PC-9 (cell line): ENCODE measurements at regions not wholly inside any gene's neighbourhood (a gene's known extent, or its start where the extent isn't known, plus 50 kb on each side); places are given as distances from the start of the nearest gene placed in this dataset.

Experiments used
- BruUV-seq: library from RNA; stranded (reverse); fragments of 400-500 nt; replicated peaks from 2 replicates; lab custom pipeline; 2021; lab: Mats Ljungman, UMichigan
- CTCF ChIA-PET: fragments of 300-600 bp; sonication (Branson Sonifier 250); formaldehyde crosslinking; loops from one replicate; lab custom pipeline; 2022; ENCODE audit warnings: antibody characterized with exemption; lab: Charles Lee
- POLR2A ChIA-PET: fragments of 300-600 bp; sonication (Branson Sonifier 250); formaldehyde crosslinking; loops from one replicate; lab custom pipeline; 2022; ENCODE audit warnings: antibody characterized with exemption; ENCODE audit not compliant: unreplicated experiment; lab: Charles Lee
- DNase-seq, 2 experiments: peaks; one replicate each; pipeline versions ENCODE4 v3.0.0 to v3.0.0-alpha.2; 2015 to 2022; ENCODE audit warnings: mixed read lengths in 1 of 2
- H2AFZ ChIP-seq: fragments of 200-600 bp; sonication (generic); 2 replicates; pipeline ENCODE4 v1.8.1; 2017; ENCODE audit warnings: antibody characterized with exemption
- H3F3A ChIP-seq: fragments of 200-600 bp; sonication (generic); 2 replicates; pipeline ENCODE4 v1.8.1; 2017; ENCODE audit warnings: antibody characterized with exemption, mild to moderate bottlenecking, low read depth; ENCODE audit not compliant: insufficient read depth
- H3K27ac ChIP-seq: fragments of 200-600 bp; sonication (generic); 2 replicates; pipeline ENCODE4 v1.6.1; 2016; ENCODE audit warnings: mixed run types
- H3K27me3 ChIP-seq: fragments of 200-600 bp; sonication (generic); 2 replicates; pipeline ENCODE4 v1.6.1; 2016; ENCODE audit warnings: low read depth, mixed run types; ENCODE audit not compliant: insufficient read depth
- H3K36me3 ChIP-seq: fragments of 200-600 bp; sonication (generic); 2 replicates; pipeline ENCODE4 v1.6.1; 2016; ENCODE audit warnings: low read depth, mixed run types
- H3K4me1 ChIP-seq: fragments of 200-600 bp; sonication (generic); replicated peaks from 2 replicates; pipeline ENCODE4 v1.6.1; 2016; ENCODE audit warnings: mixed run types; ENCODE audit not compliant: insufficient read depth
- H3K4me2 ChIP-seq: fragments of 200-600 bp; sonication (generic); 2 replicates; pipeline ENCODE4 v1.6.1; 2017; ENCODE audit warnings: mixed run types
- H3K4me3 ChIP-seq: fragments of 200-600 bp; sonication (generic); 2 replicates; pipeline ENCODE4 v1.6.1; 2016; ENCODE audit warnings: mixed run types
- H3K79me2 ChIP-seq: fragments of 200-600 bp; sonication (generic); 2 replicates; pipeline ENCODE4 v1.6.1; 2017; ENCODE audit warnings: low read depth, mixed run types
- H3K9me2 ChIP-seq: fragments of 200-600 bp; sonication (generic); 2 replicates; pipeline ENCODE4 v1.8.1; 2017; ENCODE audit warnings: mild to moderate bottlenecking; ENCODE audit not compliant: insufficient read depth
- H3K9me3 ChIP-seq: fragments of 200-600 bp; sonication (generic); 2 replicates; pipeline ENCODE4 v1.8.1; 2016; ENCODE audit warnings: low read depth; ENCODE audit not compliant: insufficient read depth
- H4K20me1 ChIP-seq: fragments of 200-600 bp; sonication (generic); 2 replicates; pipeline ENCODE4 v1.8.1; 2017; ENCODE audit not compliant: insufficient read depth
- CTCF ChIP-seq: fragments of 200-600 bp; sonication (generic); conservative IDR thresholded peaks from 2 replicates; pipeline ENCODE4 v1.6.1; 2017; ENCODE audit warnings: mixed run types, antibody characterized with exemption, mild to moderate bottlenecking, moderate library complexity
- EZH2 ChIP-seq: fragments of 200-600 bp; sonication (generic); IDR thresholded peaks from 2 replicates; pipeline ENCODE4 v1.8.0; 2017; ENCODE audit warnings: antibody characterized with exemption, low read depth
- intact Hi-C: fragments of 100-400 bp; cut with micrococcal nuclease; formaldehyde crosslinking; loops from one replicate; pipeline ENCODE4 v1.10.0; 2022; ENCODE audit not compliant: unreplicated experiment

GRCh38 chr12:46442239-46442638 is 69.7 kb upstream of the SLC38A2 start:
- intact Hi-C loops, result no loop called here
- no peak overlapping the region for H3K4me2 ChIP-seq
- ChIA-PET POLR2A (interaction anchor here (0.6 kb wide), 2 partner anchors 83 to 244 kb away, joined by 4 to 11 read pairs; no protein-coding TSS in a partner anchor), CTCF (no interaction called here)
- no peaks in the 10 kb centered on the region for H4K20me1 ChIP-seq
- no peaks in the 10 kb centered on the region for H3K27me3 ChIP-seq
- H3K79me2 ChIP-seq, result no peaks in the 10 kb centered on the region
- peaks cover 20% of the 10 kb centered on the region for H3K4me1 ChIP-seq
- no peaks in the 10 kb centered on the region for H3K9me2 ChIP-seq
- DNase-seq, result no peak
- peaks cover 4% of the 10 kb centered on the region; the same call in 1 of the 2 replicates for H3K9me3 ChIP-seq
- no TSS peak for BruUV-seq
- no peaks in the 10 kb centered on the region for H3K36me3 ChIP-seq
- no peaks in the 10 kb centered on the region for H3F3A ChIP-seq
- TF ChIP-seq CTCF, result no peak
- no peak for TF ChIP-seq EZH2
- H2AFZ ChIP-seq, result no peak overlapping the region
- no peak overlapping the region for H3K4me3 ChIP-seq
- H3K27ac ChIP-seq, result no peak overlapping the region; the same call in 1 of the 2 replicates

- ChIA-PET POLR2A (interaction anchor here (0.6 kb wide), 1 partner anchor 368 kb away, joined by 6 read pairs; no protein-coding TSS in a partner anchor), CTCF (interaction anchor here (0.6 kb wide), 1 partner anchor 10 kb away, joined by 20 read pairs; no protein-coding TSS in a partner anchor)
- TF ChIP-seq EZH2 (no peak), CTCF (no peak)
- Histone ChIP-seq H3K27me3 (no peaks in the 10 kb centered on the region), H3K9me2 (no peaks in the 10 kb centered on the region), H3K4me2 (no peak overlapping the region), H3K9me3 (peaks cover 4% of the 10 kb centered on the region; the same call in 1 of the 2 replicates), H3K4me3 (no peak overlapping the region), H3K79me2 (no peaks in the 10 kb centered on the region), H4K20me1 (no peaks in the 10 kb centered on the region), H3K36me3 (no peaks in the 10 kb centered on the region), H3K4me1 (peaks cover 20% of the 10 kb centered on the region), H3K27ac (0 out of 2 replicates have a peak overlapping the region, but pooled peaks have one; percentile 16), H3F3A (no peaks in the 10 kb centered on the region), H2AFZ (no peak overlapping the region)
- DNase-seq, result no peak
- BruUV-seq, result no TSS peak
- intact Hi-C loops, result loop anchor here (10.0 kb wide), 1 partner anchor 525 kb away; no protein-coding TSS in a partner anchor
Observed at GRCh38 chr12:46439793-46440511, 67.4 kb upstream of the SLC38A2 start.

- no peak for TF ChIP-seq EZH2
- TF ChIP-seq CTCF, result no peak
- Histone ChIP-seq H3F3A (no peaks in the 10 kb centered on the region), H3K79me2 (no peaks in the 10 kb centered on the region), H3K4me3 (no peak overlapping the region), H3K9me2 (no peaks in the 10 kb centered on the region), H3K4me2 (no peak overlapping the region), H3K4me1 (peaks cover 20% of the 10 kb centered on the region), H3K27ac (no peak overlapping the region), H3K36me3 (no peaks in the 10 kb centered on the region), H3K27me3 (no peaks in the 10 kb centered on the region), H3K9me3 (peaks cover 4% of the 10 kb centered on the region; the same call in 1 of the 2 replicates), H4K20me1 (no peaks in the 10 kb centered on the region), H2AFZ (no peak overlapping the region)
- no TSS peak for BruUV-seq
- CTCF ChIA-PET, result no interaction called here
- POLR2A ChIA-PET, result no interaction called here
- DNase-seq, result no peak
- intact Hi-C loops, result loop anchor here (10.0 kb wide), 1 partner anchor 526 kb away; no protein-coding TSS in a partner anchor
Observed at GRCh38 chr12:46438719-46439319, 66.2 kb upstream of the SLC38A2 start.
